HG02840 (cell line): ENCODE measurements at regions not wholly inside any gene's neighbourhood (a gene's known extent, or its start where the extent isn't known, plus 50 kb on each side); places are given as distances from the start of the nearest gene placed in this dataset.
"Not testable (repeated sequence)": the region's sequence is repeated elsewhere in the genome, so short reads cannot be mapped to it uniquely, and the experiment has no call there.

ENCODE experiments used
- ATAC-seq: cut with Tn5 transposase; IDR thresholded peaks from one replicate; pipeline ENCODE4 v1.9.1; 2021; ENCODE audit warnings: mild to moderate bottlenecking, moderate library complexity, moderate number of reproducible peaks; ENCODE audit not compliant: unreplicated experiment, low FRiP score

GRCh38 chr3:90054311-90054710 lies 946.9 kb downstream of the EPHA3 start:
- ATAC-seq, result no peak

GRCh38 chr3:90055666-90056065 lies 948.2 kb downstream of the EPHA3 start:
- no peak for ATAC-seq

GRCh38 chr3:90056281-90057032 lies 949.0 kb downstream of the EPHA3 start:
- no peak for ATAC-seq

GRCh38 chr3:90062016-90062415 lies 954.6 kb downstream of the EPHA3 start:
- no peak for ATAC-seq

GRCh38 chr3:90062631-90063200 lies 955.3 kb downstream of the EPHA3 start:
- no peak for ATAC-seq

GRCh38 chr3:90068783-90069182 lies 961.4 kb downstream of the EPHA3 start:
- ATAC-seq, result no peak

- ATAC-seq, result no peak
Measured at GRCh38 chr3:90069748-90070147, 962.3 kb downstream of the EPHA3 start.

- ATAC-seq, result no peak
Measured at GRCh38 chr3:90076136-90076535, 968.7 kb downstream of the EPHA3 start.

GRCh38 chr3:90080988-90081387 lies 973.6 kb downstream of the EPHA3 start:
- ATAC-seq, result no peak

- ATAC-seq, result not testable (repeated sequence)
Measured at GRCh38 chr3:90086297-90086696, 978.9 kb downstream of the EPHA3 start.

GRCh38 chr3:90087703-90088102 lies 980.3 kb downstream of the EPHA3 start:
- no peak for ATAC-seq

- no peak for ATAC-seq
Measured at GRCh38 chr3:90091549-90091948, 984.1 kb downstream of the EPHA3 start.

GRCh38 chr3:90092994-90093393 lies 985.6 kb downstream of the EPHA3 start:
- no peak for ATAC-seq

- no peak for ATAC-seq
Measured at GRCh38 chr3:90095811-90096210, 988.4 kb downstream of the EPHA3 start.

GRCh38 chr3:90099493-90099892 lies 992.1 kb downstream of the EPHA3 start:
- ATAC-seq, result no peak

GRCh38 chr3:90102146-90102545 lies 994.7 kb downstream of the EPHA3 start:
- no peak for ATAC-seq

GRCh38 chr3:90121326-90121725 lies 1013.9 kb downstream of the EPHA3 start:
- no peak for ATAC-seq

- no peak for ATAC-seq
Measured at GRCh38 chr3:90128391-90128790, 1021.0 kb downstream of the EPHA3 start.

GRCh38 chr3:90129730-90130129 lies 1022.3 kb downstream of the EPHA3 start:
- no peak for ATAC-seq

GRCh38 chr3:90132197-90132596 lies 1024.8 kb downstream of the EPHA3 start:
- no peak for ATAC-seq

- ATAC-seq, result no peak
Measured at GRCh38 chr3:90134090-90134489, 1026.7 kb downstream of the EPHA3 start.

GRCh38 chr3:90136456-90137191 lies 1029.2 kb downstream of the EPHA3 start:
- ATAC-seq, result no peak
